ENCODE measurements at regions not wholly inside any gene's neighbourhood (a gene's known extent, or its start where the extent isn't known, plus 50 kb on each side); places are given as distances from the start of the nearest gene placed in this dataset.

DNA sequence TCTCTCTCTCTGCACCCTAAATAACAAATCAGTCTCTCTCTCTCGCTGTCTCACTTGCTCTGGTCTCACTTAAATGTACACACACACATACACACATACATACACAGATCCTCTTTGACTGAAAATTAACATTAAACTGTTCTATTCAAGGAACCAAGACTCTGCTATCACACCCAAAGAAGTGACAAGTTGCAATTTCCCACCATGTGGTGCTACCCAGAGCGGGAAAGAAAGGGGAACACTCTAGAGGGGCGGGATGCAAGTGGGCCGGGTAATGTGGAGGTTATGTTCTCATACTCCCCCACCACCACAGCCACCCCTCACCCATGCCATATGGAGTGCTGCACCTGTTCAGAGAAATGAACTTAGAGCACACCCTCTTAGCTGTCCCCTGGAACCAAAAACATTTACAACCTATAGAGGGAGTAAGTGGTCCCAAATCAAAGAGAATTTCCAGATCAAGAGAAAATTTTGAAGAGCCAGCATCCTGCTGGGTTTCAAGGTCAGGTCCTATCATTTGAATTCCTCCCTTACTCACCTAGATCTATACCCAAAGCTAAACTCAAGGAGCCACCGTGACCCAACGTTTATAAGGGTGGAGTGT is 319.4 kb downstream of the BRINP2 start:
- 83 to 86% methylated on average over 6 of the region's 6 CpGs for WGBS, 2 donors
- DNase-seq, result no peak
- ATAC-seq (ENCODE audit: insufficient read depth, low FRiP score), result no peak
- peaks cover 0 to 2% (median 0%) of the 10 kb centered on the region in 4 donors for H3K9me3 ChIP-seq (ENCODE audit: control insufficient read depth in 4 of 4, insufficient read depth in 3 of 4, low read length in 3 of 4)
- H3K27ac ChIP-seq (ENCODE audit: low read depth in 1 of 2, low read length in 1 of 2), result no peak overlapping the region
- TF ChIP-seq CTCF (IDR thresholded peaks at IDR 0.05; ENCODE audit: control extremely low read depth, extremely low read depth), result no peak
- H3K27me3 ChIP-seq (ENCODE audit: control insufficient read depth in 3 of 3, insufficient read depth in 3 of 3, low read length in 2 of 3), result no peaks in the 10 kb centered on the region
- no peak overlapping the region for H3K9ac ChIP-seq (ENCODE audit: insufficient read depth in 1 of 2, low read length in 2 of 2)
- no peak overlapping the region for H3K4me3 ChIP-seq
- no peaks in the 10 kb centered on the region for H3K4me1 ChIP-seq (ENCODE audit: control insufficient read depth in 5 of 5, insufficient read depth in 5 of 5, low read length in 5 of 5)
- H3K36me3 ChIP-seq (ENCODE audit: control insufficient read depth in 4 of 4, insufficient read depth in 4 of 4, low read length in 4 of 4), result no peaks in the 10 kb centered on the region

DNA sequence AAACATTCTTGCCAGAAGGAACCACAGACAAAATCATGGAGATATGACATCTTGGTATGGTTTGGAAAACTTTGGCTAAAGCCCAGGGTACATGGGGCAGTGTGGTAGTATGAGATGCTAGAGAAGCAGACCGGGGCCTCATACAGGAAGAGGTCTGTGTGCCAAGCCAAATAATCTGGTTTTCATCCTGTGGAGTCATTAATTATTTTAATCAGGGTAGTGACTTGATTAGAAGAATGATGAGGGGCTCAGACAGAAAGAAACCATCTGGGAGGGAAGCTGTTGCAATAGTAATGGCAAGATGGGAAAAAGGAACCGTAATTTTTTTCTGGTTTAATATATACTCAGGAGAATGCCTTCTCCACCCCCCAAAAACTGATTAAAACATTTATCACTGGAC is 318.0 kb downstream of the BRINP2 start:
- no peak for ATAC-seq (ENCODE audit: insufficient read depth, low FRiP score)
- TF ChIP-seq CTCF (IDR thresholded peaks at IDR 0.05; ENCODE audit: control extremely low read depth, extremely low read depth), result no peak
- H3K9me3 ChIP-seq (ENCODE audit: control insufficient read depth in 4 of 4, insufficient read depth in 3 of 4, low read length in 3 of 4), result no peaks in the 10 kb centered on the region
- H3K4me3 ChIP-seq, result no peak overlapping the region
- H3K27me3 ChIP-seq (ENCODE audit: control insufficient read depth in 3 of 3, insufficient read depth in 3 of 3, low read length in 2 of 3), result no peaks in the 10 kb centered on the region
- no peak overlapping the region for H3K9ac ChIP-seq (ENCODE audit: insufficient read depth in 1 of 2, low read length in 2 of 2)
- WGBS, 2 donors, result 64 to 76% methylated on average over 2 of the region's 2 CpGs
- no peaks in the 10 kb centered on the region for H3K4me1 ChIP-seq (ENCODE audit: control insufficient read depth in 5 of 5, insufficient read depth in 5 of 5, low read length in 5 of 5)
- DNase-seq, result no peak
- H3K27ac ChIP-seq (ENCODE audit: low read depth in 1 of 2, low read length in 1 of 2), result no peak overlapping the region
- H3K36me3 ChIP-seq (ENCODE audit: control insufficient read depth in 4 of 4, insufficient read depth in 4 of 4, low read length in 4 of 4), result no peaks in the 10 kb centered on the region

DNA sequence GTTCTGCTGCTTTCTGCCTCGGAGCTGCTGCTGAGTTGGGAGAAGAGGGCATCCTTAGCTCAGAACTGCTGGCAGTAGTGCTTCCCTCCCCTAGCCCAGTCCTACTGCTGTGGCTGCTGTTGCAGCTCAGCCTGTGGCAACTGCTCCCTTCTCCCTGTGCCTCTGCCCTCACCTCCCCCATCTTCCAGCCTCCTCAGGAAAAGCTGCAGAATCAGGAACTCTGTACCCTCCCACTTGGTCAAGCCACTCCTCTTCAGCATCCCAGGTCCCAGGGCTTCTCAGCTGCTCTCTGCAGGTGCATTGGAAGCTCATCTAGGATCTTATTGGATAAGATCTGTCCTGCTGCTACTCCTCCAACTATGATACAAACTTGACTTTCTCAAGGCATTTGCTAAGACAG is 316.7 kb downstream of the BRINP2 start:
- TF ChIP-seq CTCF (IDR thresholded peaks at IDR 0.05; ENCODE audit: control extremely low read depth, extremely low read depth), result no peak
- 45 to 52% methylated on average over 1 of the region's 1 CpG for WGBS, 2 donors

GRCh38 chr1:177480741-177481305 is 310.1 kb downstream of the BRINP2 start:
- H3K9ac ChIP-seq (ENCODE audit: insufficient read depth in 1 of 2, low read length in 2 of 2), result no peak overlapping the region
- WGBS, 2 donors, result 89 to 91% methylated on average over 6 of the region's 6 CpGs
- no peak overlapping the region for H3K4me3 ChIP-seq
- no peak overlapping the region for H3K27ac ChIP-seq (ENCODE audit: low read depth in 1 of 2, low read length in 1 of 2)
- H3K36me3 ChIP-seq (ENCODE audit: control insufficient read depth in 4 of 4, insufficient read depth in 4 of 4, low read length in 4 of 4), result no peaks in the 10 kb centered on the region
- no peaks in the 10 kb centered on the region for H3K4me1 ChIP-seq (ENCODE audit: control insufficient read depth in 5 of 5, insufficient read depth in 5 of 5, low read length in 5 of 5)
- no peaks in the 10 kb centered on the region for H3K27me3 ChIP-seq (ENCODE audit: control insufficient read depth in 3 of 3, insufficient read depth in 3 of 3, low read length in 2 of 3)
- no peaks in the 10 kb centered on the region for H3K9me3 ChIP-seq (ENCODE audit: control insufficient read depth in 4 of 4, insufficient read depth in 3 of 4, low read length in 3 of 4)
- DNase-seq, result no peak
- TF ChIP-seq CTCF (IDR thresholded peaks at IDR 0.05; ENCODE audit: control extremely low read depth, extremely low read depth), result no peak
- no peak for ATAC-seq (ENCODE audit: insufficient read depth, low FRiP score)

More for the DNA sequence above, 316.7 kb downstream of the BRINP2 start:
- no peak overlapping the region for H3K4me3 ChIP-seq
- no peaks in the 10 kb centered on the region for H3K36me3 ChIP-seq (ENCODE audit: control insufficient read depth in 4 of 4, insufficient read depth in 4 of 4, low read length in 4 of 4)
- H3K4me1 ChIP-seq (ENCODE audit: control insufficient read depth in 5 of 5, insufficient read depth in 5 of 5, low read length in 5 of 5), result no peaks in the 10 kb centered on the region
- H3K9ac ChIP-seq (ENCODE audit: insufficient read depth in 1 of 2, low read length in 2 of 2), result no peak overlapping the region
- H3K27ac ChIP-seq (ENCODE audit: low read depth in 1 of 2, low read length in 1 of 2), result no peak overlapping the region
- no peaks in the 10 kb centered on the region for H3K27me3 ChIP-seq (ENCODE audit: control insufficient read depth in 3 of 3, insufficient read depth in 3 of 3, low read length in 2 of 3)
- ATAC-seq (ENCODE audit: insufficient read depth, low FRiP score) (no peak), DNase-seq (no peak)
- H3K9me3 ChIP-seq (ENCODE audit: control insufficient read depth in 4 of 4, insufficient read depth in 3 of 4, low read length in 3 of 4), result no peaks in the 10 kb centered on the region

All from lung (tissue), 11 donors.